ENCODE measurements at regions not wholly inside any gene's neighbourhood (a gene's known extent, or its start where the extent isn't known, plus 50 kb on each side); places are given as distances from the start of the nearest gene placed in this dataset.

- TF ChIP-seq CEBPB (tag; IDR thresholded peaks at IDR 0.05) (no peak), SIN3A (IDR thresholded peaks at IDR 0.05; ENCODE audit: borderline replicate concordance in 2 of 2, control insufficient read depth in 1 of 2, low read depth in 2 of 2, low read length in 2 of 2) (no peak), ZZZ3 (IDR thresholded peaks at IDR 0.05) (no peak), REST (IDR thresholded peaks at IDR 0.05; ENCODE audit: borderline replicate concordance) (no peak), REST (CRISPR knock-in tag; IDR thresholded peaks at IDR 0.05; ENCODE audit: low read depth) (no peak), ATF6 (CRISPR knock-in tag; IDR thresholded peaks at IDR 0.05) (no peak), EZH2 (IDR thresholded peaks at IDR 0.05; ENCODE audit: borderline replicate concordance, low read depth, low read length) (no peak), NFIC (IDR thresholded peaks at IDR 0.05) (no peak), ELK1 (CRISPR knock-in tag; IDR thresholded peaks at IDR 0.05) (no peak)
Observed at GRCh38 chr3:159128628-159129027, 326.8 kb downstream of the MFSD1 start.
